ENCODE measurements at regions not wholly inside any gene's neighbourhood (a gene's known extent, or its start where the extent isn't known, plus 50 kb on each side); places are given as distances from the start of the nearest gene placed in this dataset.

- Histone ChIP-seq H3K4me3 (ENCODE audit: low read depth, low read length) (no peak overlapping the region), H3K36me3 (no peaks in the 10 kb centered on the region), H3K27ac (no peak overlapping the region), H3K27me3 (ENCODE audit: insufficient read depth, low read depth, severe bottlenecking) (no peaks in the 10 kb centered on the region), H3K9me3 (ENCODE audit: severe bottlenecking) (no peaks in the 10 kb centered on the region)
- TF ChIP-seq CTCF (IDR thresholded peaks at IDR 0.05; ENCODE audit: low read depth, low read length), result peak; percentile 64
- DNase-seq, result peak; percentile 53
Measured at GRCh38 chr1:37085393-37085792, 51.1 kb upstream of the GRIK3 start.

GRCh38 chr1:37089750-37090149 lies 55.4 kb upstream of the GRIK3 start:
- Histone ChIP-seq H3K27ac (no peak overlapping the region), H3K27me3 (ENCODE audit: insufficient read depth, low read depth, severe bottlenecking) (no peaks in the 10 kb centered on the region), H3K9me3 (ENCODE audit: severe bottlenecking) (no peaks in the 10 kb centered on the region), H3K4me3 (ENCODE audit: low read depth, low read length) (no peak overlapping the region), H3K36me3 (no peaks in the 10 kb centered on the region)
- no peak for DNase-seq
- no peak for TF ChIP-seq CTCF (IDR thresholded peaks at IDR 0.05; ENCODE audit: low read depth, low read length)

GRCh38 chr1:37090671-37091070 lies 56.4 kb upstream of the GRIK3 start:
- Histone ChIP-seq H3K27me3 (ENCODE audit: insufficient read depth, low read depth, severe bottlenecking) (no peaks in the 10 kb centered on the region), H3K27ac (no peak overlapping the region), H3K36me3 (no peaks in the 10 kb centered on the region), H3K9me3 (ENCODE audit: severe bottlenecking) (no peaks in the 10 kb centered on the region), H3K4me3 (ENCODE audit: low read depth, low read length) (no peak overlapping the region)
- TF ChIP-seq CTCF (IDR thresholded peaks at IDR 0.05; ENCODE audit: low read depth, low read length), result no peak
- DNase-seq, result no peak

- no peak for DNase-seq
- Histone ChIP-seq H3K9me3 (ENCODE audit: severe bottlenecking) (no peaks in the 10 kb centered on the region), H3K27ac (no peak overlapping the region), H3K27me3 (ENCODE audit: insufficient read depth, low read depth, severe bottlenecking) (no peaks in the 10 kb centered on the region), H3K4me3 (ENCODE audit: low read depth, low read length) (no peak overlapping the region), H3K36me3 (no peaks in the 10 kb centered on the region)
- TF ChIP-seq CTCF (IDR thresholded peaks at IDR 0.05; ENCODE audit: low read depth, low read length), result 0 out of 2 replicates have a peak, but pooled peaks have one; percentile 6
Measured at GRCh38 chr1:37092937-37093336, 58.6 kb upstream of the GRIK3 start.

GRCh38 chr1:37094302-37094701 lies 60.0 kb upstream of the GRIK3 start:
- no peak for DNase-seq

More at GRCh38 chr1:37094302-37094701, 60.0 kb upstream of the GRIK3 start:
- H3K27ac ChIP-seq, result no peak overlapping the region
- TF ChIP-seq CTCF (IDR thresholded peaks at IDR 0.05; ENCODE audit: low read depth, low read length), result no peak
- H3K27me3 ChIP-seq (ENCODE audit: insufficient read depth, low read depth, severe bottlenecking), result no peaks in the 10 kb centered on the region
- H3K36me3 ChIP-seq, result no peaks in the 10 kb centered on the region
- no peak overlapping the region for H3K4me3 ChIP-seq (ENCODE audit: low read depth, low read length)
- H3K9me3 ChIP-seq (ENCODE audit: severe bottlenecking), result no peaks in the 10 kb centered on the region

Measured in WERI-Rb-1 (cell line).